ENCODE measurements at regions not wholly inside any gene's neighbourhood (a gene's known extent, or its start where the extent isn't known, plus 50 kb on each side); places are given as distances from the start of the nearest gene placed in this dataset.

DNA sequence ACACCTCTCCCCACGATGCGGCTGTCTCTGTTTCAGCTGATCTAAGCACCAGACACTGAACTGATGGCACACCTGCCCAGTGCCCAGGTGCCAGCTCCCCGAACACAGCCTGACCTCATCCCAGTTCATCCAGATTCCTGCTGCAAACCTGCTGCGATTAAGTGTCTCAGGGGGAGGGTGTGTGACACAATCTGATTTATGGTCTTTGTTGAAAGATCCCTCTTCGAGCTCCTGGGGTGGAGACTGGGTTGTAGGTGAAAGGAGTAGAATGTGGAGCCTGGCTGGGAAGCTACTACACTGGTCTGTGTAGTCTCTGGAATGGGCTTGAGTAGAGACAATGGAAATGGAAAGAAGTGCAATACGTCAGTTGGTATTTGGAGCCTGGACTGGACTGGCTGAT is 390.3 kb downstream of the SHANK2 start:
- no peak for TF ChIP-seq CTCF (IDR thresholded peaks at IDR 0.05)
- ATAC-seq (ENCODE audit: low FRiP score), result no peak
- DNase-seq (ENCODE audit: low spot score), result no peak

GRCh38 chr11:70863186-70863585 is 389.2 kb downstream of the SHANK2 start:
- DNase-seq (ENCODE audit: low spot score) (no peak), ATAC-seq (ENCODE audit: low FRiP score) (no peak)
- no peak for TF ChIP-seq CTCF (IDR thresholded peaks at IDR 0.05)

DNA sequence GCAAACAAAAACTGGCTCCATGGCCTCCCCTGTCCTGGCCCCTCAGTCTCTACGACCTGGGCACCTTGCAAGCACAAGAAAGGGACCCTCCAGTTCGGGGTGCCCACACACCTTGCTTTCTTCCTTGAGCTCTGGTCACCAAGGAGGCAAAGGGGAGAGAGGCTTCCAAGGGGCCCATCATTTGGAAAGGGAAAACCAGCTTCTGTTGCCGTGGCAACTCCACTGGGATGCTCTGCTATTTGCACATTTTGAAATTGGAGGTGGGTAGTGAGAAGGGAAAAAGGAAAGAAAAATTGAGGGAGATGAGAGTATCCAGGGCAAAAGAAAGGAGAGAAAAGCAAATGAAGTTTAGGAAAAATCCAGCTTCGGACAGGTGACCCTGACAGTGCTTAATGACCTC is 388.4 kb downstream of the SHANK2 start:
- ATAC-seq (ENCODE audit: low FRiP score) (no peak), DNase-seq (ENCODE audit: low spot score) (no peak)
- TF ChIP-seq CTCF (IDR thresholded peaks at IDR 0.05), result no peak

DNA sequence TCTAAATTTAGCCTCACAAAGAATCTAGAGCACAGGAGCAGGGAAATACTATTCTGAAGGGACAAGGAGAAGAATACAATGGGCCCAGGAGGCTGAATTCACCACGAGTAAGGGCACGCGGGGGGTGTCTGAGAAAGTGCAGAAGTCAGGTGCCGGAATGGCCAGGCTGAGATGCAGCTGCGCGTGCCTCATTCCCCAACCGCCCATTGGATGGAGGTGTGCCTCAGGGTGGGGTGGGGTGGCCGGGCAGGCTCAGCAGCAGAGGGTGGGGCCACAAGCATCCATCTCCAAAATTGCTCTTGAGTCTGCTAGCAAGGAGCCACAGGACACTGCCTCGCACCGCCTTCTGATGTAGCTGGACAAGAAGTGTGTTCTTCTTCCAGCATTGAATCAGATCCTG is 387.0 kb downstream of the SHANK2 start:
- no peak for DNase-seq (ENCODE audit: low spot score)
- TF ChIP-seq CTCF (IDR thresholded peaks at IDR 0.05), result no peak
- ATAC-seq (ENCODE audit: low FRiP score), result no peak

- no peak for DNase-seq (ENCODE audit: low spot score)
- TF ChIP-seq CTCF (IDR thresholded peaks at IDR 0.05), result no peak
Measured at GRCh38 chr11:70866834-70867233, 385.5 kb downstream of the SHANK2 start.

GRCh38 chr11:70867281-70868047 is 384.9 kb downstream of the SHANK2 start:
- DNase-seq (ENCODE audit: low spot score) (no peak), ATAC-seq (ENCODE audit: low FRiP score) (no peak)
- TF ChIP-seq CTCF (IDR thresholded peaks at IDR 0.05), result no peak

More at GRCh38 chr11:70866834-70867233, 385.5 kb downstream of the SHANK2 start:
- no peak for ATAC-seq (ENCODE audit: low FRiP score)

DNA sequence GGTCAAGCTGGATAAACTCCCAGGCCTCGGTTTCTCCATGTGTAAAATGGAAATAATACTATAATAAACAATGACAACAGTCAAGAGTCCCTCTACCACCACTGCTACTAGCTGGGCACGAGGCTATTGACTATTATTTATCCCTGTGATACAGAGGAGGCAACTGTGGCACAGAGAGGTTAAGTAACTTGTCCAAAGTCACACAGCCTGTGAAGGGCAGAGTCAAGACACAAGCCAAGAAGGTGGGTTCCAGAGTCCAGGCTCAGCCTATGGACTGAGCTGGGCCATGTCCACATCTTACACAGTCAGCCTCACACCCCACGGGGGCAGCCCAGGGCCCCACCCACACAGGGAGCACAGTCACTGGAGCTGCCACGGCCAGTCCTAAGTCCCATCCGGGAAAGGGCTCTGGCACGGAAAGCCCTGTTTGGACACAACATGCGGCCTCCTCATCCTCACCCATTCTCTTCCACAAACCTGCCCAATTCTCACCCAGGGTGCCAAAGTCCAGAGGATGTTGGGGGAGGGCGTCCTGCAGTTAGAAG is 384.0 kb downstream of the SHANK2 start:
- ATAC-seq (ENCODE audit: low FRiP score) (no peak), DNase-seq (ENCODE audit: low spot score) (no peak)
- no peak for TF ChIP-seq CTCF (IDR thresholded peaks at IDR 0.05)

All from omental fat pad (tissue), 3 donors.